Motor neuron (in vitro differentiated cells): ENCODE measurements at regions not wholly inside any gene's neighbourhood (a gene's known extent, or its start where the extent isn't known, plus 50 kb on each side); places are given as distances from the start of the nearest gene placed in this dataset.

Experiments used
- ATAC-seq, 8 experiments: fragments of 200-7000 bp; cut with Tn5 transposase; replicated peaks in 6 of 8; 2 replicates each; pipeline ENCODE4 v1.8.0; 2021; ENCODE audit warnings: mild to moderate bottlenecking in 8 of 8, moderate library complexity in 8 of 8
- H3K27ac ChIP-seq, 2 donors: fragments of 250-450 bp; sonication (Bioruptor Pico); 2 replicates each; pipeline ENCODE4 v1.9.0; 2021; ENCODE audit warnings: antibody characterized with exemption in 2 of 2, mild to moderate bottlenecking in 2 of 2, moderate library complexity in 1 of 2
- H3K4me1 ChIP-seq, 2 donors: fragments of 250-450 bp; sonication (Bioruptor Pico); replicated peaks in 1 of 2; 2 replicates each; pipeline ENCODE4 v1.6.1; 2021; ENCODE audit warnings: antibody characterized with exemption in 2 of 2, mild to moderate bottlenecking in 2 of 2, moderate library complexity in 1 of 2
- H3K4me3 ChIP-seq, 5 donors: fragments of 250-450 bp; sonication (Bioruptor Pico); 2 replicates each; pipeline ENCODE4 v1.9.0; 2021; ENCODE audit warnings: antibody characterized with exemption in 5 of 5, mild to moderate bottlenecking in 5 of 5, moderate library complexity in 4 of 5
- WGBS, 10 experiments: fragments of 450-650 bp; shearing (Covaris generic); methylation state at CpG; one replicate each; pipeline ENCODE4 v1.0.0; 2022; 5-methylcytosine and 5-hydroxymethylcytosine counted together
- in situ Hi-C, 9 experiments: fragments of 400-800 bp; cut with MboI; loops; one replicate each; pipeline ENCODE4 v1.15.0; 2021; ENCODE audit warnings: low sequenced_read_pairs in 9 of 9, low pct_unique_long_range_greater_than_20kb in 2 of 9; ENCODE audit not compliant: unreplicated experiment in 9 of 9

DNA sequence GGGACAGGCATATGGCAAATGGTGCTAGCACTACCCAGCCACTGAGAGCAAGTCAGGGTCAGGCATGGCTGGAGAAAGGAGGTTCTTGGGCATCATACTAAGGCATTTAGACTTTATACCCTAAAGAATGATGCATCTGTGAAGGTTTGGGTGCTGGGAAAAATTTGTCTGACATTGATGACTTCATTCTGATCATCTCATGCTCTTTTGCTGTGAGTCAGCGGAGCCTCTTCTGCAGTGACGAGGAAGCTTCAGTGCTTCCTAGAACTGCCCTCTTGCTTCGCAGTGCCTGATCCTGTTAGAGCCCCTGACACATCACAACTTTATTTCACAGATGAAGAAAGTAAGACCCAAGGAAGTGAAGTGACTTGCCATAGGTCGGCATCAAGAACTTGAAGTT, 266.6 kb upstream of the GAS1 start:
- peaks cover 0 to 4% of the 10 kb centered on the region in 2 donors for H3K4me1 ChIP-seq
- peak in 6 of 8 experiments; percentile 21 to 96 (median 51) for ATAC-seq
- WGBS, 10 experiments = 42 to 100% (median 88%) methylated on average over 1 to 4 of the region's 4 CpGs
- no peak overlapping the region for H3K4me3 ChIP-seq
- in situ Hi-C loops = no loop called here
- no peak overlapping the region for H3K27ac ChIP-seq

DNA sequence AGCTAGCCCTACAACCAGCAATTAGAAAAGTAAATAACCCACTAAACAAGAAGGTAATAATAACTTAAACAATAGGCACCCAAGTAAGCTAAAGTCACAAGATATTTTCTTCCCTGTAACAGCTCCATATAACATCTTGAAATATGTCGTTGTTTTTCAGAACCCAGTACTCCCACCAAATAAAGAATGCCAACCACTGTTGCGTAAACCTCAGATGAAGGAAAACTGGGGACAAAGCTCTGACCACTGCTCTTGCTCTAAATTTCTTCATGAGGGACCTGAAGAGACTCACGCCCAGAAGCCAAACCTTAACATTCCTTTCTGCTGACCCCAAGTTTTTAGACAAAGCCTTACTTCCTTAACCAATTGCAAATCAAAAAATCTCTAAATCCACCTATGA, 267.7 kb upstream of the GAS1 start:
- in situ Hi-C loops = no loop called here
- ATAC-seq = no peak
- H3K27ac ChIP-seq = no peak overlapping the region
- peaks cover 0 to 4% of the 10 kb centered on the region in 2 donors for H3K4me1 ChIP-seq
- 80 to 100% (median 89%) methylated on average over 1 to 3 of the region's 3 CpGs; no CpG with 5 or more reads in 2 of the 10 experiments for WGBS, 10 experiments
- H3K4me3 ChIP-seq = no peak overlapping the region

GRCh38 chr9:87216036-87216435, 268.7 kb upstream of the GAS1 start:
- WGBS, 10 experiments = 40 to 100% (median 88%) methylated on average over 1 to 4 of the region's 4 CpGs; no CpG with 5 or more reads in 2 of the 10 experiments
- no peak for ATAC-seq
- Histone ChIP-seq H3K4me1 (peaks cover 0 to 10% of the 10 kb centered on the region in 2 donors), H3K4me3 (no peak overlapping the region), H3K27ac (no peak overlapping the region)
- in situ Hi-C loops = no loop called here

- in situ Hi-C loops = no loop called here
- ATAC-seq = no peak
- Histone ChIP-seq H3K4me3 (no peak overlapping the region), H3K4me1 (peaks cover 0 to 10% of the 10 kb centered on the region in 2 donors), H3K27ac (no peak overlapping the region)
- 47 to 100% (median 73%) methylated on average over 1 to 5 of the region's 5 CpGs; no CpG with 5 or more reads in 1 of the 10 experiments for WGBS, 10 experiments
These were observed 269.7 kb upstream of the GAS1 start for GRCh38 chr9:87216897-87217455.

GRCh38 chr9:87223392-87224246, 274.0 kb upstream of the DAPK1 start:
- in situ Hi-C loops = no loop called here
- no peak overlapping the region for H3K27ac ChIP-seq
- no peak overlapping the region for H3K4me3 ChIP-seq
- H3K4me1 ChIP-seq = peaks cover 0 to 6% of the 10 kb centered on the region in 2 donors
- ATAC-seq = peak in 1 of 8 experiments; percentile 93
- 23 to 93% (median 77%) methylated on average over 3 to 11 of the region's 11 CpGs; no CpG with 5 or more reads in 3 of the 10 experiments for WGBS, 10 experiments

- no peaks in the 10 kb centered on the region for H3K4me1 ChIP-seq
- 21 to 100% (median 89%) methylated on average over 1 of the region's 1 CpG for WGBS, 10 experiments
- H3K4me3 ChIP-seq = no peak overlapping the region
- no peak for ATAC-seq
- in situ Hi-C loops = no loop called here
- no peak overlapping the region for H3K27ac ChIP-seq
These were observed 270.8 kb upstream of the DAPK1 start for GRCh38 chr9:87226896-87227295.

GRCh38 chr9:87227456-87227855, 270.2 kb upstream of the DAPK1 start:
- WGBS, 10 experiments = 76 to 100% (median 88%) methylated on average over 2 to 3 of the region's 3 CpGs; no CpG with 5 or more reads in 1 of the 10 experiments
- ATAC-seq = no peak

GRCh38 chr9:87229108-87229507, 268.6 kb upstream of the DAPK1 start:
- Histone ChIP-seq H3K4me1 (no peaks in the 10 kb centered on the region), H3K4me3 (no peak overlapping the region), H3K27ac (no peak overlapping the region)
- WGBS, 10 experiments = 67 to 100% (median 86%) methylated on average over 1 to 3 of the region's 3 CpGs; no CpG with 5 or more reads in 5 of the 10 experiments
- ATAC-seq = peak in 1 of 8 experiments; percentile 16
- in situ Hi-C loops = no loop called here

More at GRCh38 chr9:87227456-87227855, 270.2 kb upstream of the DAPK1 start:
- no peak overlapping the region for H3K4me3 ChIP-seq
- H3K27ac ChIP-seq = no peak overlapping the region
- no peaks in the 10 kb centered on the region for H3K4me1 ChIP-seq
- in situ Hi-C loops = no loop called here

DNA sequence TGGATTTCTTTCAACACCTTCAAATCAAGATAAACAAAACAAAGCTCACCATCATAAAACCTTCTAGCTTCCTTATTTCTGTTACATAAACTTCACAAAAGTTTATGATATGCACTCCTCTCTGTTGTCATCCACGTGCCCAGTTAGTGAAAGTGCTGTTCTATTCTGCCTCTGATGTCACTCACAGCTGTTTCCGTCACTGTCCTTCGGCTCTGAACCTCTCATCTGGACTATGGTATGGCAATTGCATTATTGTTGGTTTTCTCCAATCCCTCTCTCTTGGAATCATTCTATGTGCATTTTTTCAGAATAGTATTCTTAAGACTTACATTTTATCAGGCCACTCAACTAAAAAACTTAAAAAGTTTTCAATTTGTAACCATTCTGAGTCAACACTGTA, 264.2 kb upstream of the DAPK1 start:
- no peak overlapping the region for H3K4me3 ChIP-seq
- H3K4me1 ChIP-seq = no peaks in the 10 kb centered on the region
- ATAC-seq = no peak
- H3K27ac ChIP-seq = no peak overlapping the region
- in situ Hi-C loops = no loop called here
- WGBS, 10 experiments = 40 to 100% (median 81%) methylated on average over 1 to 3 of the region's 3 CpGs; no CpG with 5 or more reads in 1 of the 10 experiments

GRCh38 chr9:87233899-87234455, 263.7 kb upstream of the DAPK1 start:
- Histone ChIP-seq H3K4me1 (no peaks in the 10 kb centered on the region), H3K27ac (no peak overlapping the region), H3K4me3 (no peak overlapping the region)
- ATAC-seq = no peak
- in situ Hi-C loops = no loop called here
- WGBS, 10 experiments = 52 to 87% (median 79%) methylated on average over 2 to 15 of the region's 15 CpGs

DNA sequence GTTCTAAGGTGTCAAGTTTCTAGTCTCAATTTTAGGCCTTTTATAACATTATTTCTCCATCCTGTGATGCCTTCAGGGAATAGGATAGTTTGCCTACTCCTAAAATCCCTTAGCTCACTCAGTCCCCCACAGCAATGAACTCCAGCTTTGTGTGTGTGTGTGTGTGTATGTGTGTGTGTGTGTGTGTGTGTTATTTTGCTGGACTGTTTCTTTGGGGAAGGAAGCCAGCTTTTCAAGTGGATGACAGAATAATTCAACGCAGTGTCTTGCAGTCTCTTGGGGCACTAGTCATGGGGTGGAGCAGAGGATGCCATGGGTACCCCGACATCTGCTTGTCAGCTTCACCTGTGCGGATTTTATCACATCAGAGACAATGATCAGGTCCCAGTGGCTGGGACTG, 262.8 kb upstream of the DAPK1 start:
- in situ Hi-C loops = no loop called here
- H3K27ac ChIP-seq = no peak overlapping the region
- no peak overlapping the region for H3K4me3 ChIP-seq
- ATAC-seq = no peak
- 60 to 100% (median 89%) methylated on average over 1 to 3 of the region's 3 CpGs; no CpG with 5 or more reads in 7 of the 10 experiments for WGBS, 10 experiments
- H3K4me1 ChIP-seq = no peaks in the 10 kb centered on the region

DNA sequence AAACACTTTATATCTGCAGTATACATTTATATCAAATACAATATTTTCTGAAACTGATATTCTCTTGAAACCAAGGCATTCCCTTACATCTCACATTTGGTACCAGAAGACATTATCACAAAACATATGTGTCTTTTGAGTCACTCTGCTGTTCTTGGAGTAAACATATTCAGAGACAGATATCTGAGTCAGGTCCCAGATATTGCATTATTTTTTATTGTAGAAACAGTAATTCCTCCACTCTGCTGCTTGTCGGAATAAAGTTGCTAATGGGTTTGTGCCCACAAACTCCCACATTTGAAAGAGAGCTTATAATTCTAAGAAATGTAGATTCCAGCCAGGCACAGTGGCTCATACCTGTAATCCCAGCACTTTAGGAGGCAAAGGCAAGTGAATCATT, 261.1 kb upstream of the DAPK1 start:
- H3K4me1 ChIP-seq = no peaks in the 10 kb centered on the region
- WGBS, 10 experiments = 11 to 100% (median 60%) methylated on average over 1 of the region's 1 CpG; no CpG with 5 or more reads in 5 of the 10 experiments
- H3K4me3 ChIP-seq = no peak overlapping the region
- ATAC-seq = no peak
- H3K27ac ChIP-seq = no peak overlapping the region
- in situ Hi-C loops = no loop called here

- 50 to 96% (median 91%) methylated on average over 2 to 4 of the region's 4 CpGs for WGBS, 10 experiments
- H3K4me1 ChIP-seq = no peaks in the 10 kb centered on the region
- no peak for ATAC-seq
- no peak overlapping the region for H3K4me3 ChIP-seq
- in situ Hi-C loops = no loop called here
- H3K27ac ChIP-seq = no peak overlapping the region
These were observed 260.3 kb upstream of the DAPK1 start for GRCh38 chr9:87237336-87237735.
